NCI-H1694 treated with DMSO at 0.1 percent for 48 hours (cell line): ENCODE measurements at regions not wholly inside any gene's neighbourhood (a gene's known extent, or its start where the extent isn't known, plus 50 kb on each side); places are given as distances from the start of the nearest gene placed in this dataset.

Experiments used
- DNase-seq: peaks from one replicate; lab custom pipeline; 2025; lab: John Stamatoyannopoulos, UW

- DNase-seq, result no peak
Measured at GRCh38 chr4:106676173-106676921, 307.8 kb upstream of the GIMD1 start.

GRCh38 chr4:106671716-106672115 is 303.1 kb upstream of the GIMD1 start:
- no peak for DNase-seq

- DNase-seq, result no peak
Measured at GRCh38 chr4:106670976-106671375, 302.4 kb upstream of the GIMD1 start.

GRCh38 chr4:106659371-106659770 is 290.8 kb upstream of the GIMD1 start:
- no peak for DNase-seq

GRCh38 chr4:106652095-106652494 is 283.5 kb upstream of the GIMD1 start:
- no peak for DNase-seq

GRCh38 chr4:106650701-106651100 is 282.1 kb upstream of the GIMD1 start:
- no peak for DNase-seq

- DNase-seq, result no peak
Measured at GRCh38 chr4:106647451-106647850, 278.9 kb upstream of the GIMD1 start.

- DNase-seq, result no peak
Measured at GRCh38 chr4:106629268-106629625, 260.7 kb upstream of the GIMD1 start.

- DNase-seq, result no peak
Measured at GRCh38 chr4:106628586-106629267, 260.1 kb upstream of the GIMD1 start.

GRCh38 chr4:106627051-106627450 is 258.5 kb upstream of the GIMD1 start:
- DNase-seq, result no peak

GRCh38 chr4:106624671-106625070 is 256.1 kb upstream of the GIMD1 start:
- DNase-seq, result no peak

GRCh38 chr4:106618956-106619355 is 250.4 kb upstream of the GIMD1 start:
- no peak for DNase-seq

GRCh38 chr4:106615961-106616360 is 247.4 kb upstream of the GIMD1 start:
- DNase-seq, result no peak

GRCh38 chr4:106615410-106615945 is 246.9 kb upstream of the GIMD1 start:
- DNase-seq, result no peak

GRCh38 chr4:106614441-106614840 is 245.9 kb upstream of the GIMD1 start:
- no peak for DNase-seq

GRCh38 chr4:106609917-106610316 is 241.3 kb upstream of the GIMD1 start:
- no peak for DNase-seq

GRCh38 chr4:106607558-106607957 is 239.0 kb upstream of the GIMD1 start:
- no peak for DNase-seq

- DNase-seq, result no peak
Measured at GRCh38 chr4:106604319-106605051, 235.9 kb upstream of the GIMD1 start.

GRCh38 chr4:106603471-106603870 is 234.9 kb upstream of the GIMD1 start:
- no peak for DNase-seq

- DNase-seq, result no peak
Measured at GRCh38 chr4:106602711-106603110, 234.1 kb upstream of the GIMD1 start.

GRCh38 chr4:106601519-106601918 is 232.9 kb upstream of the GIMD1 start:
- no peak for DNase-seq

GRCh38 chr4:106595906-106596305 is 227.3 kb upstream of the GIMD1 start:
- DNase-seq, result no peak
